ENCODE measurements at regions not wholly inside any gene's neighbourhood (a gene's known extent, or its start where the extent isn't known, plus 50 kb on each side); places are given as distances from the start of the nearest gene placed in this dataset.
A peak's percentile ranks its signal among the peaks of the same experiment; 100 is the strongest.

DNA sequence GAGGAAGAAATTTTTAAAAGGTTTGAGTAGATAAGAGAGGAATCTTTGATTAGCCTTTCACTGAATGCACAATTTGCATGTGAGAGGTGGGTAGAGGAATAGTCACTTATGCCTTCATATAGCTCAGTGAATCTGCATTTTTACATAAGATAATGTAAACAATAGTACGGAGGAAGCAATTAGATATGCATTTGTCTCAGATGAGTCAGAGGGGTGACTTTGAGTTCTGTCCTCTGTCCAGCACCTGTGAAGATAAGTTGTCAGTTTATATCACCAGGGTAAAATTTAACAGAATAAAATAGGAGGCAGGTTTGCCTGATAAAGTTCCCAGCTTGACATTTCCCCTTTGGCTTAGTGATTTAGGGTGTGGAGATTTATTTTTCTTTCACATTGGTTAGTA lies 841.9 kb downstream of the PCDH18 start:
- POLR2A ChIA-PET, result no interaction called here
- no peak overlapping the region for H3K4me2 ChIP-seq
- no peak overlapping the region for H3K4me3 ChIP-seq
- no peak overlapping the region for H3K27ac ChIP-seq
- no peak for DNase-seq (ENCODE audit: low read depth in 1 of 2, low spot score in 1 of 2)
- WGBS (ENCODE audit: missing lambda C conversion rate), result 0% methylated on average over 1 of the region's 1 CpG
- no peak for ATAC-seq
- FAIRE-seq, result no peak
- CTCF ChIA-PET, result interaction anchor here (0.6 kb wide), 2 partner anchors 35 to 54 kb away, joined by 3 read pairs; no protein-coding TSS in a partner anchor
- H3K4me1 ChIP-seq, result no peaks in the 10 kb centered on the region
- no peaks in the 10 kb centered on the region for H3K9me3 ChIP-seq
- TF ChIP-seq EHMT2 (IDR thresholded peaks at IDR 0.05; ENCODE audit: low read depth) (no peak), EHF (CRISPR knock-in tag; IDR thresholded peaks at IDR 0.05) (no peak), FOSB (CRISPR knock-in tag; IDR thresholded peaks at IDR 0.05) (no peak), BCL3 (IDR thresholded peaks at IDR 0.05) (no peak), CEBPB (IDR thresholded peaks at IDR 0.05) (no peak), KDM1A (IDR thresholded peaks at IDR 0.05; ENCODE audit: low read depth) (no peak), FOXS1 (CRISPR knock-in tag; IDR thresholded peaks at IDR 0.05) (no peak), BHLHE40 (IDR thresholded peaks at IDR 0.05; ENCODE audit: low read depth, low read length) (no peak), GATA3 (IDR thresholded peaks at IDR 0.05; ENCODE audit: borderline replicate concordance) (no peak), EP300 (IDR thresholded peaks at IDR 0.05) (no peak), RARB (CRISPR knock-in tag; IDR thresholded peaks at IDR 0.05) (no peak), NR3C1 (IDR thresholded peaks at IDR 0.05) (no peak), RCOR1 (IDR thresholded peaks at IDR 0.05; ENCODE audit: low read depth, low read length) (no peak), POLR2A (IDR thresholded peaks at IDR 0.05; ENCODE audit: low read length) (no peak)

DNA sequence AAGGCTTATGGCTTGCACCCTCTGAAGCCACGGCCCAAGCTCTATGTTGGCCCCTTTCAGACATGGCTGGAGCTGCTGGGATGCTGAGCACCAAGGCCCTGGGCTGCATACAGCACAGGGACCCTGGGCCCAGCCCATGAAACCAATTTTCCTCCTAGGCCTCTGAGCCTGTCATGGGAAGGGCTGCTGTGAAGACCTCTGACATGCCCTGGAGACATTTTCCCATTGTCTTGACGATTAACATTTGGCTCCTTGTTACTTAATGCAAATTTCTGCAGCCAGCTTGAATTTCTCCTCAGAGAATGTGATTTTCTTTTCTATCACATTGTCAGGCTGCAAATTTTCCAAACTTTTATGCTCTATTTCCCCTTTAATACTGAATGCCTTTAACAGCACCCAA lies 844.7 kb downstream of the PCDH18 start:
- no peak for FAIRE-seq
- H3K27ac ChIP-seq, result no peak overlapping the region
- no peak overlapping the region for H3K4me3 ChIP-seq
- H3K4me1 ChIP-seq, result no peaks in the 10 kb centered on the region
- H3K9me3 ChIP-seq, result no peaks in the 10 kb centered on the region
- no peak overlapping the region for H3K4me2 ChIP-seq
- DNase-seq (ENCODE audit: low read depth in 1 of 2, low spot score in 1 of 2), result no peak
- 8% methylated on average over 2 of the region's 2 CpGs for WGBS (ENCODE audit: missing lambda C conversion rate)
- POLR2A ChIA-PET, result no interaction called here
- TF ChIP-seq SMC3 (IDR thresholded peaks at IDR 0.05) (no peak), HMGXB4 (CRISPR knock-in tag; IDR thresholded peaks at IDR 0.05; ENCODE audit: borderline replicate concordance) (no peak), MAZ (IDR thresholded peaks at IDR 0.05; ENCODE audit: borderline replicate concordance, low read depth, low read length) (no peak), MAFK (IDR thresholded peaks at IDR 0.05; ENCODE audit: partially characterized antibody) (no peak), RFX5 (IDR thresholded peaks at IDR 0.05) (no peak), MAX (IDR thresholded peaks at IDR 0.05) (no peak), ZC3H11A (IDR thresholded peaks at IDR 0.05) (no peak), EP300 (IDR thresholded peaks at IDR 0.05) (no peak), CBX2 (IDR thresholded peaks at IDR 0.05; ENCODE audit: borderline replicate concordance, low read depth) (no peak)
- CTCF ChIA-PET, result no interaction called here
- ATAC-seq, result no peak

GRCh38 chr4:136687118-136687517 lies 845.2 kb downstream of the PCDH18 start:
- FAIRE-seq, result no peak

More at GRCh38 chr4:136687118-136687517, 845.2 kb downstream of the PCDH18 start:
- WGBS (ENCODE audit: missing lambda C conversion rate), result 60% methylated on average over 6 of the region's 6 CpGs
- H3K27ac ChIP-seq, result no peak overlapping the region
- ChIA-PET CTCF (no interaction called here), POLR2A (no interaction called here)
- TF ChIP-seq, protein P1, sequence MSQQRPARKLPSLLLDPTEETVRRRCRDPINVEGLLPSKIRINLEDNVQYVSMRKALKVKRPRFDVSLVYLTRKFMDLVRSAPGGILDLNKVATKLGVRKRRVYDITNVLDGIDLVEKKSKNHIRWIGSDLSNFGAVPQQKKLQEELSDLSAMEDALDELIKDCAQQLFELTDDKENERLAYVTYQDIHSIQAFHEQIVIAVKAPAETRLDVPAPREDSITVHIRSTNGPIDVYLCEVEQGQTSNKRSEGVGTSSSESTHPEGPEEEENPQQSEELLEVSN (IDR thresholded peaks at IDR 0.05; ENCODE audit: borderline replicate concordance, low read depth), result no peak
- TF ChIP-seq HDAC2 (IDR thresholded peaks at IDR 0.05), result no peak
- TF ChIP-seq BHLHE40 (IDR thresholded peaks at IDR 0.05; ENCODE audit: low read depth, low read length), result no peak
- no peak for TF ChIP-seq HMGXB4 (CRISPR knock-in tag; IDR thresholded peaks at IDR 0.05; ENCODE audit: borderline replicate concordance)
- TF ChIP-seq REST (IDR thresholded peaks at IDR 0.05), result no peak
- no peak for TF ChIP-seq ZC3H11A (IDR thresholded peaks at IDR 0.05)
- no peak for TF ChIP-seq JUNB (IDR thresholded peaks at IDR 0.05)
- TF ChIP-seq PHF8 (IDR thresholded peaks at IDR 0.05; ENCODE audit: borderline replicate concordance, low read depth), result no peak
- no peak for TF ChIP-seq RCOR1 (IDR thresholded peaks at IDR 0.05; ENCODE audit: low read depth, low read length)
- no peak for TF ChIP-seq CHD4 (IDR thresholded peaks at IDR 0.05; ENCODE audit: borderline replicate concordance)
- H3K9me3 ChIP-seq, result no peaks in the 10 kb centered on the region
- no peaks in the 10 kb centered on the region for H3K4me1 ChIP-seq
- ATAC-seq (0 out of 6 replicates have a peak, but pooled peaks of 1 of the 2 experiments have one; percentile 28), DNase-seq (ENCODE audit: low read depth in 1 of 2, low spot score in 1 of 2) (peak in 1 of 2 experiments; percentile 1)
- no peak overlapping the region for H3K4me3 ChIP-seq
- no peak overlapping the region for H3K4me2 ChIP-seq

Measured in A549 (cell line).